ENCODE measurements at regions not wholly inside any gene's neighbourhood (a gene's known extent, or its start where the extent isn't known, plus 50 kb on each side); places are given as distances from the start of the nearest gene placed in this dataset.

GRCh38 chr4:85268961-85269360, 206.0 kb upstream of the ARHGAP24 start:
- H3K27me3 ChIP-seq = no peaks in the 10 kb centered on the region
- WGBS, 2 donors (ENCODE audit: low coverage in 1 of 2) = 84 to 93% methylated on average over 3 of the region's 3 CpGs
- no peak overlapping the region for H3K4me3 ChIP-seq
- ATAC-seq = no peak
- TF ChIP-seq EP300 (IDR thresholded peaks at IDR 0.05) (no peak), POLR2A (IDR thresholded peaks at IDR 0.05) (no peak), POLR2AphosphoS5 (IDR thresholded peaks at IDR 0.05) (no peak), CTCF (IDR thresholded peaks at IDR 0.05) (no peak)
- peaks cover 0 to 15% (median 0%) of the 10 kb centered on the region in 3 donors for H3K9me3 ChIP-seq
- H3K4me1 ChIP-seq = no peaks in the 10 kb centered on the region
- no peaks in the 10 kb centered on the region for H3K36me3 ChIP-seq
- H3K27ac ChIP-seq = no peak overlapping the region

GRCh38 chr4:85274955-85275354, 200.0 kb upstream of the ARHGAP24 start:
- Histone ChIP-seq H3K4me1 (no peaks in the 10 kb centered on the region), H3K27me3 (no peaks in the 10 kb centered on the region), H3K9me3 (peaks cover 0 to 18% (median 0%) of the 10 kb centered on the region in 3 donors), H3K4me3 (no peak overlapping the region), H3K27ac (no peak overlapping the region), H3K36me3 (no peaks in the 10 kb centered on the region)
- TF ChIP-seq CTCF (IDR thresholded peaks at IDR 0.05) (no peak), POLR2A (IDR thresholded peaks at IDR 0.05) (no peak), EP300 (IDR thresholded peaks at IDR 0.05) (no peak), POLR2AphosphoS5 (IDR thresholded peaks at IDR 0.05) (no peak)
- no peak for ATAC-seq
- WGBS, 2 donors (ENCODE audit: low coverage in 1 of 2) = 92 to 93% methylated on average over 4 of the region's 4 CpGs

- Histone ChIP-seq H3K36me3 (no peaks in the 10 kb centered on the region), H3K27me3 (no peaks in the 10 kb centered on the region), H3K4me3 (no peak overlapping the region), H3K9me3 (peaks cover 0 to 1% (median 0%) of the 10 kb centered on the region in 3 donors), H3K27ac (no peak overlapping the region), H3K4me1 (no peaks in the 10 kb centered on the region)
- TF ChIP-seq CTCF (IDR thresholded peaks at IDR 0.05) = no peak
- TF ChIP-seq EP300 (IDR thresholded peaks at IDR 0.05) = no peak
- TF ChIP-seq POLR2A (IDR thresholded peaks at IDR 0.05) = no peak
- no peak for TF ChIP-seq POLR2AphosphoS5 (IDR thresholded peaks at IDR 0.05)
- ATAC-seq = no peak
- WGBS, 2 donors (ENCODE audit: low coverage in 1 of 2) = 59 to 76% methylated on average over 2 of the region's 2 CpGs
Observed at GRCh38 chr4:85280963-85281362, 194.0 kb upstream of the ARHGAP24 start.

GRCh38 chr4:85291226-85291625, 183.7 kb upstream of the ARHGAP24 start:
- H3K4me1 ChIP-seq = no peaks in the 10 kb centered on the region
- no peak for TF ChIP-seq EP300 (IDR thresholded peaks at IDR 0.05)
- no peak for TF ChIP-seq CTCF (IDR thresholded peaks at IDR 0.05)
- TF ChIP-seq POLR2A (IDR thresholded peaks at IDR 0.05) = no peak
- no peak for TF ChIP-seq POLR2AphosphoS5 (IDR thresholded peaks at IDR 0.05)
- H3K4me3 ChIP-seq = no peak overlapping the region
- ATAC-seq = no peak
- H3K27ac ChIP-seq = no peak overlapping the region
- WGBS, 2 donors (ENCODE audit: low coverage in 1 of 2) = 57 to 82% methylated on average over 2 of the region's 2 CpGs
- H3K36me3 ChIP-seq = no peaks in the 10 kb centered on the region
- peaks cover 0 to 22% (median 0%) of the 10 kb centered on the region in 3 donors for H3K9me3 ChIP-seq
- no peaks in the 10 kb centered on the region for H3K27me3 ChIP-seq

GRCh38 chr4:85298037-85298436, 176.9 kb upstream of the ARHGAP24 start:
- no peak for TF ChIP-seq POLR2AphosphoS5 (IDR thresholded peaks at IDR 0.05)
- no peak for TF ChIP-seq CTCF (IDR thresholded peaks at IDR 0.05)
- TF ChIP-seq EP300 (IDR thresholded peaks at IDR 0.05) = no peak
- Histone ChIP-seq H3K4me1 (no peaks in the 10 kb centered on the region), H3K36me3 (no peaks in the 10 kb centered on the region), H3K27ac (no peak overlapping the region), H3K9me3 (no peaks in the 10 kb centered on the region), H3K4me3 (no peak overlapping the region), H3K27me3 (no peaks in the 10 kb centered on the region)
- 95 to 100% methylated on average over 2 of the region's 2 CpGs for WGBS, 2 donors (ENCODE audit: low coverage in 1 of 2)
- ATAC-seq = no peak
